ENCODE measurements at regions not wholly inside any gene's neighbourhood (a gene's known extent, or its start where the extent isn't known, plus 50 kb on each side); places are given as distances from the start of the nearest gene placed in this dataset.
"Not testable (repeated sequence)": the region's sequence is repeated elsewhere in the genome, so short reads cannot be mapped to it uniquely, and the experiment has no call there.

DNA sequence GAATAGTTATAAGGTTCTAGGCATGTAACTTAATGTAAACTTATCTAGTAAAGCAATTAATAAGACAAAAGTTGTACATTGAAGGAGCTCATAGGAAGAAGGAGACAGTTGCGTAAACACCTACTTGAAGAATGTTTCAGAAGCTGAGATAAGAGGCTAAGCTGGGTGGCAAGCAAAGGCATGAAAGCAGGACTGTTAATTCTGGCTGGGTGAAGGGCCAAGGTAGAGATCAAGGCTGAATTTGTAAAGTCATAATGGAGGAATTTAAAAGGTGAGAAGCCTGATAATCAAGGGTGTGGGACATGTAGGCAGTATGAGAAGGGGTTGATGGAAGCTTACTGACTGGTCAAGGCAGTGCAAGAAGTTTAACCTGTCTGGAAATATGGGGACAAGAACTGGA, 80.4 kb upstream of the TGFBR2 start:
- DNase-seq, result no peak

DNA sequence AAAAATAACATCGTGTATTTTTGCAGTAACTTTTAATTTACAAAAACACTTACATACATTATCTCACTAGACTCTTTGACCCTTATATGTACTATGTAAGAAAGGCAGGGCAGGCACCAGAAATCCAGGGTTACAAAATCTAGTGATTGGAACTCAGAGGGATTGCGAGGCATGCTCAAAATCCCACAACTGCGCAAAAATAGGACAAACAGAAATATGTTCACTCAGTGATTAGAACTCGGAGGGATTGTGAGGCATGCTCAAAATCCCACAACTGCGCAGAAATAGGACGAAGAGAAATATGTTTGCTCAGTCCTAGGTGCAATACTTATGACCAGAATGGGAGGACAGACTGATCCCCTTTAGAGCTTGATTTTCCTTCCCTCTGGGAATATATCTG, 79.2 kb upstream of the TGFBR2 start:
- DNase-seq, result no peak

DNA sequence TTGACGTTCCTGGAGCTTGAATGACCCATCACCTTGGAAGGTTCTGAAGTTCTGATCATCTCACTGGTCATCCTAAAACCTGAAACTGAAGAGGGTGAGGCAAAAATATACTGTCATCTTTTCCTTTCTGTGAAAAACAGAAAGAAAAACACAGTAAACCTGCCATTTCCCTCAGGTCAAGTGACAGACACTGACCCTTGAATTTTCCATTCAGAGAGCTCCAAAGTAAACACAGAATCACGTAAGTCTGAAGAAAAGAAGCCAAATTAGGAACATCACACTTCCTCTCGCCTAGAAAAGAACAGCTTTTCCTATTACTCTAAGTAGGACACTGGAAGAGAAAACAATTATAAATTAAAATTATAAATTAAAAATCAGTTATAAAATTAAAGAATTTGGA, 78.7 kb upstream of the TGFBR2 start:
- DNase-seq, result no peak

DNA sequence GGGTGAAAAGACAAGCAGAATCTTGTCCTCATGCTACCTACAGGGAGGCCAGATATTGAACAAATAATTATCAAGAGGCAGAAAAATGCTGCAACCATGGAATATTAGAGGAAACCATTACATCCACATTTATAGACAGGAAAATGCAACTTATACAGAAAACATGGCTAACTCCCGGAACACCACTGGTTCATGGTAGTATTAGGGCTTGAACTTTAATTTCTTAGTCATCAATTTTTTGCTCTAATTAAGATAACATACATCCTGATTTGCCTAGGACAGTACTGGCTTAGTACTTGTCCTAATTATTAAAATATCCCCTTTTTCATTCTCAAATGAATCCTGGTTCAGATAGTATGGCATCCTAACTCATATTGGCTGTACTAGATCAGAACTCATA, 76.3 kb upstream of the TGFBR2 start:
- DNase-seq, result no peak

DNA sequence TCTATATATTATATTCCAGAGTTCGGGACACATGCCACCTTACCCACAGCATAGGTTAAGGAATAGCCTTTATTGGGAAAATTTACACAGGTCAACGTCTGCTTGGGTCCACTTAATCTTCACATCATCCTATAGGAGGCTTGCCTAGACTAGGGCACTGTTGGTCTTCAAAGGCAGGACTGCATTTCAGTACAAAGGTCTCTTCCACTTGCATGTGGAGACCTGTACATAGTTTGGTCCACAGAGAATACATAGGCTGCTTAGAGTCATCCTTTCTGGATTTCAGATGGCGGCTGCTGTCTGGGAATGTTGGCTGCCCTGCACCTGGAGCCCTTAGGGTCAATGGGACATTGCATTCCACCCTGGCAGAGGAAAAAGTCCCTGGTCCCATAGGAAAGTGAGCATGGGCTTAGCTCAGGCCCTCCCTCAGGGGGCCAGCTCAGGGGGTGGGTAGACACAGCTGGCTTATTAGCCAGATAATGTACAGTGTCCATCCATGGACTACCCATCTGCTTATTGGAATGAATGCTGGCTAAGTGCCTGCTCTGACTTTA, 75.3 kb upstream of the TGFBR2 start:
- no peak for DNase-seq

DNA sequence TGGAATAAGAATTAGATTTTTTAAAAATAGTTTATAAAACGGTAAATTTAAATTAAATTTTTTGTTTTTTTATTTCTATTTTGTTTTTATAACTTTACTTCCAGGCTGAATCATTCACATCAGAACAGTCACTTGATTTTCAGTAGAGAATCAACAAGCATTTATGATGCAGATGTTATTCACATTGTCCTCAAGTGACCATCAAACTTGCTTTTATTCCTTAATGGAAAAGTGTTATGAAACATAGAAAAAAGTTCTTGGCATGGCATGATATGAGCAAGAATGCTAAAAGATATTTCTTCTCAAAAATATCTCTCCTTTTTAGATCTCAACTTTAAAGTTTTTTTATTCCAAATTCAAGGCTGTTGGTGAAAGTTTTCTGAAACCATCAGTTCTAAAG, 70.9 kb upstream of the TGFBR2 start:
- no peak for DNase-seq

DNA sequence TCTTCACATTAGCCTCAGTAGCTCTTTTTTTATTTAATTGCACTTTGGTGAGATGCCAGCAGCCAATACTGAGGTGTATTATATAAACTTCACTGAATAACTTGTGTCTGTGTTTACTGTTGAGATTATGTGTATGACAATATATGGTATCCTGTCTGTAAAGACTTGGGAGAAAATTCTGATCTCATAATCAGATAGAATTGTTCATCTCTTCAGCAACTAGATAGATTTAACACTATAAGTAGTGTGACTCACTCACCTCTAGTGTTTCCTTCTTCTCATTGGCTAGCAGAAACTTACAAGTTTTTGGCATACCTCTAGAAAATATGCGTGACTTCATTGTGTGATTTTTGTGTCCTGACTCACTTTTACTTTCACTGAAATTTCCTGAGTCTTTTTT, 67.6 kb upstream of the TGFBR2 start:
- no peak for DNase-seq

DNA sequence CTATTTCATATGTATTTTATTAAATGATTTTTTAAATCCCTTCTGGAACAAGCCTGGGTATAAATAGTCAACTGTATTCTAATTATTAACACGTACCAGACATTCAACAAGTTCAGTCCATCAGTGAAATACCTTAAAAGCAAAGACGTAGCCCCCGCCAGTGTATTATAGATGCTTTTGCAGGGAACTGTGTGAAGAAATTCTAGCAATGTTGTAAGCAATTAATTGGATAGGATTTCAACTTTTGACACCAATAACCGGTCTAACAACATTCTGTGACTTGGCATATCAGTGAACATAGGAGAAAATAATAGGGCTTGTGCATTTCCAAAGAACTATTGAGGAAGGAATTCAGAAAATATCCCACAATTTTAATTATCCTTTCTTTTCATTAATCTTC, 67.2 kb upstream of the TGFBR2 start:
- peak; percentile 15 for DNase-seq

DNA sequence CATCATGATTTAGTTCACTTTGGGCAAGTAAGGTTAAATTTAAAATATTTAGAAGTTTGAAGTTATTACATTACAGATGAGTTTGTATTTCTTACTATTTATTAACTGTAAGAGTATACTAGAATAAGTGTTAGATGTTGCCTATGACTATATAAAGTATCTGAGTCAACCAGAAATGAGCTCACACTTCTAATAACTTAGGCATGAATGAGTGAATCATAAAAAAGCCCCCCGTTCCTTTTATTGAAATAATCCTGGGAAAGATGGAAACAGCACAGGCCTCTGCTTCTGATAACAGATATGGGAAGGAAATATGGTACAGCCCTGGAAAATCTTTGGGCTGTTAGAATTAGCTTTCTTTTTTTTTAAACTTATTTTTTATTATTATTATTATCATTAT, 66.6 kb upstream of the TGFBR2 start:
- DNase-seq, result no peak

DNA sequence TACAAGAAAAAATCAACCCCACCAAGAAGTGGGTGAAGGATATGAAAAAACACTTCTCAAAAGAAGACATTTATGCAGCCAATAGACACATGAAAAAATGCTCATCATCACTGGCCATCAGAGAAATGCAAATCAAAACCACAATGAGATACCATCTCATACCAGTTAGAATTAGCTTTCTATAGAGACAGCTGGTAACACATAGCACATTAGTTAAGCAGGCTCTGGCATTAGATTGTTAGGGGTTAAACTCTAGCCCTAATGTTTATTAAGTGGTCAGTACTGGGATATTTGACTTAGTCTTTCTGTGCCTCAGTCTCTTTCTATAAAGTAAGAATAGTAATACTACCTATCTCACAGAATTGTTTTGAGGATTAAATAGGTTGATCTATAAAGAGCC, 65.2 kb upstream of the TGFBR2 start:
- not testable (repeated sequence) for DNase-seq

DNA sequence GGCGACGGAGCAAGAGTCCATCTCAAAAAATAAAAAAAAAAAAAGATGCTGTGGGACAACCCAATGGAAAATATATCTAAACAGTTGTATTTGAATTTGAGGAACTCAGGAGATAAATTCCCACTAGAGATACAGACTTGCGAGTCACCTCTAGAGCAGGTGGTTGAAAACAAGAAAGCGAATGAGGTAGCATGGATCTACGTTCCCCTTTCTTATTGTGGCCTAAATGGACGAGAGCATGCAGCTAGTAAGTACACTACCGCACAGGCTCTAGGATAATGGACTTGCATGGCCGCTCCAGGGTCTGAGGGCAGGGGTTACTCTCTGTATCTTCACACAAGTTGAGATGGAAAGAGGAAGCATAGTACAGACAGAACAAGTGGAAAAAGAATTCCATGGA, 63.5 kb upstream of the TGFBR2 start:
- DNase-seq, result no peak

DNA sequence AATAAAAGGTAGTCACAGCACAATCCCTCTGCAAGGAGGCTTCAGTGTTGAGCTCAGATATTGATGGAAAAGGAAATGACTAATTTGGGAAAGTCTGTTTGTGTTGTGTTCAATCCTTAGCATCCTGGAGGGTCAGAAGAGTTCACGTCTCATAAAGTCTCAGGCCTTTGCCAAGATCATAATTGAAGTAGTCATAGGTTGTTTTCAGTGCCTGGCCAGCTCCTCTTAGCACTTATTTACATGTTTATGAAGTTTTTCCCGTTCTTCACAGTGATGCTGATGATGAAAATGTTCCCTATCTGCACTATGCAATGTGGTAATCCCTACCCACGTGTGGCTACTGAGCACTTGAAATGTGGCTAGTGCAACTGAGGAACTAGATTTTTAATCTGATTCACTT, 61.6 kb upstream of the TGFBR2 start:
- DNase-seq, result no peak

DNA sequence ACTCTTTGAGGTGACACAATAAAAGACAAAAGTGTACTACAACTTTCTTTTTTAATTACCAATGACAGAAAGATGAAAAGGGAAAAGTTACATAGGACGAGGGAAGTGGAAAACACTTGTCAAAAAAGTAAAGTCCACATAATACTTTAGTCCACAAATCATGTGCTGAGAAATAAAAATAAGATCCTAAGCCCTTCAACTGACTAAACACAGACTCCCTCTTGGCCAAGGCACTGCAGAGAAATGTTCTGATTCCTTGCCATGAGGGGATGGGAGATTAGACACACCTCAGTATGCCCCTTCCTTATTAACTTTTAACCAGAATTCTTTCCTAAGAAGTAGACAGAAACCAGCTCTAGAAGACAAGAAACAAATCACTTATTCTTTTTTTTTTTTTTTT, 59.5 kb upstream of the TGFBR2 start:
- DNase-seq, result no peak

DNA sequence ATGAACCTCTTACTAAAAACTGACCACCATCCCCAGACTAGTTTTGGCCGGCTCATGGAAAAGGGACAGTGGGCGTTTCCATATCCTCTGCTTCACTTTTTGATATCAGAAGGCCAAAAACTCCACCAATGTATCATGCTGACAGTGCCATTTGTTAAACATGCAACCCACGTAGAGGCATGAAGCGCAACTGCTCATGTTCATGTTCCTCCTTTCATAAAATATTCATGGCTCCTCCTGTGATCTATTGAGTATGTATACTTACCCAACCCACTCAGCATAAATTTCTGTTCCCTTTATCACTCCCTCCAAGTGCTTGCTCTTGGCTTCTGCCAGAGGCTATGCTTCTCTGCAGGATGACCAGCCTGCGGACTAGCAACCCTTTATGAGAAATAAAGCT, 58.7 kb upstream of the TGFBR2 start:
- no peak for DNase-seq

DNA sequence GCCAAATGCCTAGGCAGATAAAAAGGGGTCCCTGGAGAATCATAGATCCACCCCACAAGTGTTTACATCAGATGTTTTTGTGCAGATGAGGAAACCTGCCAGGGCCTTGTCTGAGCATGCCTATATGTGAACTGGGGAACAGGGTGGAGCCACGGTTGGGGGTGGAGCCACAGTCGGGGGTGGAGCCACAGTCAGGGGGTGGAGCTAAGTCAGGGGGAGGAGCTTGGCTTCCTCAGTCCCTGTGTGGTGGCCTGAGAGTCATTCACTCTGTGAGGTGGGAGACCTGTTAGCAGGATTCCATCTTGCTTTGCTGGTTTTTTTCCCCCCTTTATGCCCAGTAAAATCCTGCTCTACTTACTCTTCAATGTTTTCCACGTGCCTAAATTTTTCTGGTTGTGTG, 57.8 kb upstream of the TGFBR2 start:
- no peak for DNase-seq

DNA sequence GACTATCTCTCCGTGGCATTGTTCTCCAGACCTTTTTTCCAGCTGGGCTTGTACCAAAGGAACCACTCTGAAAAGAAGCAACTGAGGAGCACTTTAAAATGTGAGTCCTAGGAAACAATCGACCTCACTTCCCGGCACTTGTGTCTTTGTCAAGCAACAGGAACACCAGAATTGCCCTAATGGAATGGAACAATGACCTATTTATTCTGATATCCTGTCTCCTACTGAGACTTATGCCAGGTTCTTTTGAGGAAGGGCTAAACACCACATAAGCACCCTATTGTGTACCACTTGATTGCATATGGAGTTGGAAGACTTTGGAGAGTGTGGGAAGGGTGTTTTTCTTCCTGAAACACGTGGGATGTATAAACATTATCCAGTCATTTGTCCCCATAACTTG, 56.8 kb upstream of the TGFBR2 start:
- DNase-seq, result no peak

DNA sequence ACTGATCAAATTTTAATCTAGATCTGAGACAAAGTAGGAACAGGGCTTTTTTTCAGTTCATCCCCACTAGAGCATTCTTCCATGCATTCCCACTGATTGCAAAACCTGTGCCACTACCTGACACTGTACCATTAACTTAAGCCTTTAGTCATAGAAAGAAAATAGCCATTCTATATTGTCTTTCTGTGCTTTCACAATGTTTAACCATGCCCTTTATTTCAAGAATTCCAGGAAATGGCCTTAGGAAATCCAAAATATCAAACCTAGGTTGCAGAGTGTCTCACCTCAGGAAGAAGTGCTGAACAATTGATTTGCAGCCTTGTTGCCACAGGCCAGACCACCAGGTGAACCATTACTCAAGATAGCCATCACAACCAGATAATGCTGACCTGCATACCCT, 56.2 kb upstream of the TGFBR2 start:
- DNase-seq, result no peak

DNA sequence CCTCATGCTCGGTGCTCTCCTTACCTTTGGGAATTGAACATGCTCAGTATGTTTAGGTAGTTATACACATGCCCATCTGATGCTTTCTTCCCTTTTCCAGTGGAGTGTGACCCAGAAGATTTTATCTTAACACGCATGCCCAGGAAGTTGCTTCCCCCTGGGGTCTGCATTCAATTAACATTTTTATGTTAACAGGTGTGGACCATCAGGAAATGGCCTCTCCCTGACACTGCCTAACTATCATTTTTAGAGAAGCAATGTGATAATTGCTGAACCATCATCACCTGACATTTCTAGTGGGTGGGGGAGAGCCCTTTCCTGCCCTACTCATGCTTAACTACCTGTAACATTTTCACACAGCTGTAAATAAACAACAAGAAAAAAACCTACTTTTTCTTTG, 55.1 kb upstream of the TGFBR2 start:
- no peak for DNase-seq

DNA sequence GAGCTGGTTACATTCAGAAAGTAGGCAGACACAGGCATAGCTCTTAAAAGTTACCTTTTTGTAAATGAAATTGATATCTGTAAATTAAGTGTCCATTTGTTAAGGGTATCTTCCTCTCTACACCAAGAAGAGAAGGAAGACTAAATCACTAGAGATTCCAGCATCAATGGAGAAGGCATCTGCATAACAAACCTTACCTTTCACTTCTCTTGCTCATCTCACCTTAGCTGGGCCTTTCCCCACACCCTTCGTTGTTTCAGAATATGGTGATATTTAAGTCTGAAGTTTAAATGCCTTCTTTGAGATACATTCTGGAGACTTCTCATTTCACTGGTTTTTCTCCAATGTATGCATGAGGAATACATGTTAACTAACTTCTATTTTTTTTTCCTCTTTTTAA, 54.5 kb upstream of the TGFBR2 start:
- no peak for DNase-seq

DNA sequence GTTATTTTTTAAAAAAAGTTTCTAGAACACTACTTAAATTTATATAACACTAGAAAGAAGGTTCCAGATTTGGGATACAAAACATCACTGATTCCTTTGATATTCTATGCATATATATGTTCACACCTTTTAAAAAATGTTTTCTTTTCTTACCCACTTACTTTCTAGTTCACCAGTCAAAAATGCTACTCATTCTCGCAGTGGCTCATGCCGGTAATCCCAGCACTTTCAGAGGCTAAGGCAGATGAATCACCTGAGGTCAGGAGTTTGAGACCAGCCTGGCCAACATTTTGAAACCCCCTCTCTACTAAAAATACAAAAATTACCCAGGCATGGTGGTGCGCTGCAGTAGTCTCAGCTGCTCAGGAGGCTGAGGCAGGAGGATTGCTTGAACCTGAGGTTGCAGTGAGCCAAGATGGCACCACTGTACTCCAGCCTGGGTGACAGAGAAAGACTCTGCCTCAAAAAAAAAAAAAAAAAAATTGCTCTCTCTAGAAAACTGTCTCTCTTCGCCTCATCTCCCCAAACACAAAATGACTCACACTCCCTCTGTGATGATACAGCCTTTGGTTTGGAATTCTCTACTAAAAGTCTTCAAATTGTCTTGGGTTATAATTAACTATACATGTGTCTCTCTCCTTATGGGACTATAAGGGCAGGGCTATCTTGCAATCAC, 52.6 kb upstream of the TGFBR2 start:
- no peak for DNase-seq

DNA sequence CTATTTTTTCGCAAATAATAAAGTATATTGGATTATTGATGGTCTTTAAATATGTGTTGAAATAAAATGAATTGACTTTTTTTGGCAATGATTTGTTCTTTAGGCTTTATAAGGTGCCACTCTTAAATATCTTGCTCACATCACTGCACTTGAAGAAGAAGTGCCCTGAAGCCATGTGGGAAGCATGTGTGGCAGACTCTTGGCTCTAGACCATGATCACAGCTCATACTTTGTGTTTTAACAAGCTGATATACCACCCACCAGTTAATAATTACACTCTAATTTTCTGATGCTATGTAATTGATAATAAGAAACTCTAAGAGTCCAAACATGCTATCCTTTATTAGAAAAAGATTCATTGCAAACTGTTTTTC, 52.1 kb upstream of the TGFBR2 start:
- DNase-seq, result no peak

DNA sequence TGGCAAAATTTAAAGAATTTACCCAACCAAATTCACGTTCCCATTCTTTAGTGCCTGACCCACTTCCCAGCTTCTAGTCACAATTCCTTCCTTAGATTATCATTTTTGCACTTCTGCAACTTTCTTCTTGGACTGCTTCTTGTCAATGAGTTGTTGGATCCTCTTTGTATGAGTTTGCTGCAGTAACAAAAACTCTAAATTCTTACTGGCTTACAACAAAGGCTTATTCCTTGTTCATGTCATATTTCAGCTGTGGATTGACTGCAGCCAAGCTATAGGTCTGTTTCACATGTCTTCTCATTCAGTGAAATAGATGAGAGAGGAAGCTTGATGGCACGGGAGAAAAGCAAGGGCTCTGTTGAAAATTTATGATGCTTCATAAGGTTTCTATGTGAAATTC, 50.4 kb upstream of the TGFBR2 start:
- no peak for DNase-seq

All from tongue (tissue), 1 donor.